Stimulated activated CD8-positive, alpha-beta memory T cell treated with anti-CD3 and anti-CD28 coated beads, Interleukin-4, amount 100 ng/mL, for 24 hours (primary cell): ENCODE measurements at regions not wholly inside any gene's neighbourhood (a gene's known extent, or its start where the extent isn't known, plus 50 kb on each side); places are given as distances from the start of the nearest gene placed in this dataset.
"Not testable (repeated sequence)": the region's sequence is repeated elsewhere in the genome, so short reads cannot be mapped to it uniquely, and the experiment has no call there.

Experiments
- DNase-seq: peaks from one replicate; pipeline ENCODE4 v3.0.0-alpha.2; 2020; ENCODE audit warnings: low read depth

DNA sequence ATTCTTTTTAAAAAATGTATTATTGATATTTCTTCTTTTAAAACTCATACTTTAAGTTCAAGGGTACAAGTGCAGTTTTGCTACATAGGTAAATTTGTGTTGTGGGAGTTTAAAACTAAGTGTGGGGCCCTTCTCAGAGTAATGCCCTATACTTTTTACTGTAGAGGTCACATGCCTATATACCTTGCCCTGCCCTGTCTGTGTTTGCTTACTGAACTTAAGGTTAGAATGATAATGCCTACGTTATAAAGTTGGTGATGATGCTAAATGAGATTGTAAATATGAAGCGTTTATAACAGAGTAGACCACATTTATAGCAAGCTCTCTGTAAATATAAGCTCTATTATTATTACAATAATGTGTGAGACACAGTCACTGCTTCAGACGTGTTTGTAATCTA, 261.9 kb downstream of the RASSF9 start:
- no peak for DNase-seq

DNA sequence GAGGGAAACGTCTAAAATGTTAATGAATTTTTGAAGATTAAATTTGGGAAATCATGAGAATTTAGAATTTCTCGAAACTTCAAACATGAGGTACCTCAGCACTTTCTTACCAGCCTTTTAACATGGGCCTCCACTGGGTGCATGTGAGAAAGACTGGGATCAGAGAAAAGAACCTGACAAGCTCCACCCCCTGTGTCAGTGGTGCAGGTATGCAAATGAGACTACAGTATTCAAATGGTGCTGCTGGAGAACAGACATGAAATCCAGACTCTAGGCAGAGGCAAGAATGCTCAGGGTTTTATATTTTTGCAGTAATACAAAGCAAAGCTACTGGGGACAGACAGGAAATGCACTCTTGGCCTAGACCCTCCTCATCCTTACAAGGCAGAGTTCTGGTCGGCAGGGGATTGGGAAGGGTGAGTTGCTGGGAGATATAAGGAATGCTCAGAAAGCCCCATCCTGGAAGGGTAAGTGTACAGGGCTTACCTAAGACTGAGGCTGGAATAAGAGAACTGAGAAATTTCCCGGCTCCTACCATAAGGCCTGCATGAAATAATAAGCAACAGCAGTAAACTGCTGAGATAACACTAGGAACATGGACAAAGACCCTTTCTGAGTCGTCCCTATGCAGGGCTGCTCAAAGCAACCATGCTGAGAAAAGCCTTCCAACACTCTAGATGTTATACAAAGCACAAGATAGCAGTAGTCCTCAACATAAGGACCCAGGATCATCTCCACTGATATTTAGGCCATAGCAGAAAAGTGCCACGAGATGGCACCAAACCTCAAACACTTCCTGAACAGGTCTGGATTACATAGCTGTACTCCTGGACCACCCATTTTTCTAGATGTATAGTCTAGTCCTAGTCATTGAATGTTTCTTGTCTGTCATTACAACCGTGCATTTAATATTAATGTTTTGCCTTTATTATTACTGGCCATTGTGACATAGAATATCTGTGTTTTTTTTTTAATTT, 260.8 kb downstream of the RASSF9 start:
- peak; percentile 1 for DNase-seq

DNA sequence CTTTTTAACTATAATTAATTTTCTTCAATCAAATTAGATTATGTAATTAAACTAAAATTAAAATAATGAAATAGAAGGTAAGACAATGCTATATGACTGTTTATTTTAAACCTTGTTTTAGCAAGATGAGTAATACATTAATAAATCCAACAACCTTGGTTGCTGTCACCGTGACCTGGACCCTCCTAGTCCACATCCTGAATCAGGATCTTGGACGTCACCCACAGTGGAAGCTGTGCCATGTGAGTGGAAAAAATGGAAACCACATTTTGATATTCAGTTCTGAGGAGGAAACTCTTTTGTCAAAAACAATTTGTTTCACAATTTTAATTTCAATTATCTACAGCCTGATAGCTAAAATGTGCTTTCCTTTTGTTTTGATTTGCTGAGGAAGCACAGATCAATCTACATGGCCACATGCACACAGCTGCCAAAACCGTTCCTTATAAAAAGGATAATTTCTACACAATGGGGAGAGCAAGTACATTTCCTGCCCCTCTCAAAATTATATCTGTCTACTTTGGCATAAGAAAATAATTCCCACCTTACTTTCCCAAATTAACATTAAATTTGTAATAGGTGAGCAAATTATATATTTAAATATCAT, 255.5 kb downstream of the RASSF9 start:
- no peak for DNase-seq

DNA sequence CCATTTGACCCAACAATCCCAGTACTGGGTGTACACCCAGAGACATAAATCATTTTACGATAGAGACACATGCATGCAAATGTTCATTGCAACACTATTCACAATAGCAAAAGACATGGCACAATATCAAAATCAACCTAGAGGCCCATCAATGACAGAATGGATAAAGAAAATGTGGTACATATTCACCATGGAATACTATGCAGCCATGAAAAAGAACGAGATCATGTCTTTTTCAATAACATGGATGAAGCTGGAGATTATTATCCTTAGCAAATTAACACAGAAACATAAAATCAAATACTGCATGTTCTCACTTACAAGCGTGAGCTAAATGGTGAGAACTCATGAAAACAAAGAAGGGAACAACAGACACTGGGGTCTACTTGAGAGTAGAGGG, 249.1 kb downstream of the RASSF9 start:
- DNase-seq: no peak

DNA sequence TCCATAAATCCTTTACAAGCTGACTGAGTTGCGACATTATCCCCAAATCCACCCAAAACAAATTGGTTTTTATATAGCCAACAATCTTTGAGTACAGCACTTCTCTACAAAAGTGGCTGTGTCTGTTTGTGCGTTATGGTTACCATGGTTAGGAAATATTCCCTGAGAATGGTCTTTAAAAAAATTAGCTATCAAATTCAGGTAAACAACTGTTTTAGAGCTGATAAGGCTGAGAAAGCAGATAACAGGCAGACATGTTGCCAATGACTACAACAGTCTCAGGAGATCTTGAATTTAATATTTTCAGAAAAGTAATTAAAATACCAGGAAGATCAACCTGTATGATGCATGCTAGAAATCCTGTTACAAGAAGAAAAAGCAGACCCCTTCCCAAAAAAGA, 248.0 kb downstream of the RASSF9 start:
- DNase-seq: no peak

DNA sequence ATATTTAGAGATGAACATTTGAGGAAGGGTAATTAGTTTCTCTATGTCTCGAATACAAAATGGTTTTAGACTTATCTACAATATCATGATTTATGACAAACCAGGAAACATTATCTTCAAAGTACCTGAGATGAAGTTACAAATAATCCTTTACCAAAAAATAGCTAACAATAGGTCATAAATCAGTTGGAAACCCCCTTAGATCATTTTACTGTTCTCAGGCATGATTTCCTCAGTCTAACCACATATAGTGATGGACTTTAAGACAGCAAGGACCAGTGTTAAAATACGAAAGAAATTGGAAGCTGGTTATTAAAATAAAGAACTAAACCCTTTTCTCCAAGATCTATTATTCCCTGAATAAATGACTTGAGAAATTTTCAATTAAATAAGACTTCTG, 235.4 kb downstream of the RASSF9 start:
- no peak for DNase-seq

DNA sequence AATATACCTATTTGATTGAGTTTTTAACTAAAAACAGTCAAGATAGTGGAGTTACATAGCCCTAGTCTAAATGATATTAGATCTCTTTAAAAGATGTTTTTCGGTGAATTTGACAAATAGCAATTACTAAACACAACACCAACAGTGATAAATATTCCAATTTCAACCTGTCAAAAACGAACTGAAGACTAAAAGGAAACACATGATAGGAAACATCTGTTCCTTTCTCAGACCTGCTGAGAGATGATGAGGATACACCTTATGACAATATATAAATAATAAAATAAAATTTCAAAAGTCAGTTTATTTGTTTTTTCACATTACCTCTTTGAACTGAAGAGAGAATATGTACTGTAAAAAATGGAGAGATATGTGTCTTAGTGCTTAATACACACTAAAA, 232.7 kb downstream of the RASSF9 start:
- no peak for DNase-seq

DNA sequence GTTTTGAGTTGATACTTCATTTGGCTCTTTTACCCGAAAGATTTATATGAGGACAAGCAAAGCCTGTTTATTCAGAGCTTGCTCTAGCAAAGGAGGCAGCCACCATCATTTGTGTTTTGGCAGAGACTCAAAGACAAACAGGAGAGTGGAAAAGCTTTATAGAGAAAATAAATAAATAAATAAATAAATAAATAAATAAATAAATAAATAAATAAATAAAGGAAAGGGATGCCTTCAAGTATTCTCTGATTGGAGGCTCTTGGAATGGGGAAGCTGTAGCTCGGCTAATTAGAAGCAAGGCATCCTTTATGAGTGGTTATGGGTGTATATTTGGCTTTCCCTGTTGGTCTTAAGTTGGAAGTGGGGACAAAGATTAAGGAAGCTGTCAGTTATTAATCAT, 229.8 kb downstream of the RASSF9 start:
- no peak for DNase-seq

DNA sequence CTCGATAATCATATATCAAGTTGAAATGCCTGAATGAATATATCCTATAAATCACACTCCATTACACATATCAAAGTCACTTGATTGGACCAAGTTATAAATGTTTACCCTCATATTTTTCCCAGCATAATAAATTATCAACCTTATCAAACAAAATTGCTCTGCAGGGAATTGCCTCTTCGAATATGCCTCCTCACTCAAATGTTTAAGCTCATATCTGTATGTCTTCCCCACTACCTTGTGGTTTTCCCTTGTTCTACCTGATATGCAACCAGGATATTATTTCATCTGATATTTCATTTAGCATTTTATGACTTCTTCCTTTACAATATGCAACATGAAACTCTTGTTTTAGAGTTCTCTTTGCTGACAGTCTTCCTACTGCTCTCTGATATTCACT, 226.4 kb downstream of the RASSF9 start:
- no peak for DNase-seq

DNA sequence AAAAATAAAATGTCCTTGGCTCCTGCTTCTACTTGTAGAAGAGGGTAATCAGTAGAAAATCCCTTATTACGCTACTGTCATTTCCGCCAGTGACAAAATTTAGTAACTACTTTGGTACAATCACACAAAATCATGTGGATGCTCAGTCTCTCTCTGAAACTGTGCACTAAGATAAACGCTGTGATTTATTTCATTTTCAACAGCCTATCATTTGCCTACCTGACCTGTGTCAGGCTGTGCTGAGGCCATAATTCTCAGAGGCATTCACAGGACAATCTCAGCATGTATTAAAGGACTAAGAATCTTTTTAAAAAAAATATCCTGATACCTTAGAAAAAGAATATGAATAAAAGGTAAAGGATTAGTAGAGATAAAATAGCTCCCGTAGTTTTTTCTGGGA, 226.0 kb downstream of the RASSF9 start:
- no peak for DNase-seq

DNA sequence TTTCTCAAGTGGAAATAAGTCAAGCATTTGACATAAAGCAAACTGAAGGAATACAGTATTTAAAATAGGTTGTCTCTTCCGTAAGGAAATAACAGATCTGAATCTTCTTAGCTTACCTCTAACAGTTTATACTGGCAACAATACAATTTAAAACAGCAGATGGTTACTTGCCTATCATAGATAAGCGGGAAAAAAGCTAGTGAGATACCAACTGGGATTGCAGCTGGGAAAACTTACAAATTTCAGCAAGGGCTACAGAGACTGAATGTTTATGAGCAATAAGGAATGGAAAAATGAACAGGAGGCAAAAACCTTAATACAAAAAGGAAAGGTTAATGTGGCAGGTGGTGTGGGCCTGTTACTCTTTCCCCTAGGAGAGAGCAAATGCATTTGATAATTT, 220.0 kb downstream of the RASSF9 start:
- DNase-seq: no peak

DNA sequence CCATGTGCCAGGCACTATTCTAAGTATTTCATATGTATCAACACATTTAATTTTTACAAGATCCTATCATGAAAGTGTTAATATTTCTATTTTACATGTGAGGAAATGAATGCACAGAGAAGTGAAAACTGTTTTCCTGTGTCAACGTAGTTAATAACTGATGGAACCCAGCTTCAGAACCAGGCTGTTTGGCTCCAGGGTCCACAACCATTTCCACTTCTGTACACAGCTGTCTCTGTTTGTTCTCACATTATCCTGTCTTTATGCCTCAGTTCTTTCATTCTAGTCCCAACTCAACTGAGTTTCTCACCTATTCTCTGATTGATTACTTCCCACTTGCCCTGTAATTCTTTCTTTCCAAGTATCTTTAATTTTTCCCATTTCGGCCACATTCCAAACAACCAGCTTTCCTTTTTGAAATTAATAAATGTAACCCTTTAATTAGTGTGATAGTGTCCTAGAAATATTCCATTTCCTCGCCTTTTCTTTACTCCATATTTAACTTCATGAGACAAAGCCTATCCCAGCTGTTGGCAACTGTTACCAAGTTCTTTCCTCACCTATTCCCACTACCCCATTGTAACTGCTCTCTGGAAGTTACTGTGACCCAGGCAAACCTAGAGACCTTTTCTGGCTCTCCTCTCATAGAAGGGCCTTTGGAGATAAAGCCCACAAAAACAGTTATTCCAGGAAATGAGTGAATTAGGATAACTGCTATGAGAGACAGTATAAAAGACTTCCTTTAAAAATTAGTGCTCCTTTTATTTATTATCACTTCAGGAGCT, 218.7 kb downstream of the RASSF9 start:
- DNase-seq: no peak

DNA sequence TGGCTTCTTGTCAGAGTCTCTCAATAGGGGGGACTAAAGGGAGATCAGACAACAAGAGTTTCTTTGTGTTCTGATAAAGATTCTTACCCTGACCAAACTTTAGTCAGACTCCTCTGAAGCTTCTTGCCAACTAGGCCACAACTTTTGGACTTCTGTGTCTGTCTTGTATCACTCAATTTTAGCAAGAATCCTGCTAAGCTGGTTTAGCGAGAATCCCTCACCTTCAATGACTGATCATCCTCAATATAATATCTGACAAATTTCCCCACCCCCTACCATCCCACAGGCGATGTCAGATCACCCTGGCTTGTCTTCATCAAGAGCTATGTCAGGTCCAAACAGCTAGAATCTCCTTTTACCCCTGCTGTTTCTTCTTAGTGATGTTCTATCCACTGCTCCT, 215.2 kb downstream of the RASSF9 start:
- DNase-seq: no peak

DNA sequence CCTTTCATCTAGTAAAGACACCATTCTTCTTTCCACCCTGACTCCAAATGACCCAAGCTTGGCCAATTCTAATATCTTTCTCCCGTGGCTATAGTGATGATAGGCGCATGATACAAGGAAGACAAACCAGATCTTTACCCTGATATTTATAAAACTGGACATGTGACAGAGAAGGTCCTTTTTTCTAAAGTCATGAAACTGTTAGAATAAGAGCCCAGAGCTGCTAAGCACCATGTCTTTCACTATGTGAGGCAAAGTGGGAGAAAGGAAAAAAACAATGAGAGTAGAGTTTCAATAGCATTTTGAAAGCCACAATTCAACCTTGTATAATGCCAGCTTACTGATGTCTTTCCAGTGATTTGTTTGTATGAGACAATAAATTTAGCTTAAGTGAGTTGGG, 212.4 kb downstream of the RASSF9 start:
- DNase-seq: no peak

DNA sequence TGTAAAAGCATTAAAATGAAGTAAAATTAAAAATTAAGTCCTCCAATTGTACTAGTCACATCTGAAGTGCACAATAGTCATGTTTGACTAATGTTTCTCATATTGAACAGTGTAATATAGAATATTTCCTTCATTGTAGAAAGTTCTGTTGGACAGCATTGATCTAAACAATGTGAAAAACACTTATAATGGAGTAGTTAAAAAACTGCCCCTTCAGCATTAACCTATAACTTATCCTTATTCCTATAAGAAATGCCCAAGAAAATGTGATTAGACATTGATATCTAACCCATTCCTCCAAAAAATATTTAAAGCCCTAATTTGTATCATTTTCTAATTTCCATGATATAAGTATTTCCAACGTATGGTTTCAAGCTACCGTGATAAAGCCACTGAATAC, 210.7 kb downstream of the RASSF9 start:
- no peak for DNase-seq

DNA sequence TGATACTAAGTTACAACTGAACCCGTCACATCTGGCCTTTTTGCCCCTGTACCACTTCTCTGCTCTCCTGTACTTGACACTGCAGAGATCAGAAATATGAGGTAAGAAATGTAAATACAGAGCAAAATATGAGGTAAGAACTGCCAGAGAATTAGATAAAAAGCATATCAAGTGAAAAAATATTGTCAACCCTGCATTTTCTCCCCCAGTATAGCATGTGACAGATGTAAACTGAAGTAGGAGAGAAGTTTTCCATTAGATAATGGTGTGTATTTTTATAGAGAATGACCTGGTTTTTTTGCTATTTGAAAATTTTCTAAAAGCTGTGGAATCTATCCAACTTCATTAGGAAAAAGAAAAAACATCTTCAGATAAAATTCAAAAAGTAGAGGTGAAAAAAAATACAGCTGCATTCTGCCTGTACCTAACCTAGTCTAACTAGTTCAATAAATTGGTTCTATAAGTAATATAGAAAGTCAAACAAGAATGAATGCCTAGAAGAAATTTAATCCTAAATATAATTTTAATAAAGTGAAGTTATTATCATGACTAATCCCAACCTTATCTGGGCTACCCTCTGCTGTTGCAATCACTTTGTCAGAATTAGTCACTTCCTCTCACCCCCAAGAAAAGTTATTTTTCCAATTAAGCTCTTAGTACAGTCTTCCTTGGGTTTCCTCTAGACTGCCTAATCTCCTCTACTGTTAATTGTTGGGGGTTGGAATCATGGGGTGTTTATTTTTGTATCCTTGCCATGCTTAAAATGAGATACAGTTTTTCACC, 210.0 kb downstream of the RASSF9 start:
- DNase-seq: no peak

DNA sequence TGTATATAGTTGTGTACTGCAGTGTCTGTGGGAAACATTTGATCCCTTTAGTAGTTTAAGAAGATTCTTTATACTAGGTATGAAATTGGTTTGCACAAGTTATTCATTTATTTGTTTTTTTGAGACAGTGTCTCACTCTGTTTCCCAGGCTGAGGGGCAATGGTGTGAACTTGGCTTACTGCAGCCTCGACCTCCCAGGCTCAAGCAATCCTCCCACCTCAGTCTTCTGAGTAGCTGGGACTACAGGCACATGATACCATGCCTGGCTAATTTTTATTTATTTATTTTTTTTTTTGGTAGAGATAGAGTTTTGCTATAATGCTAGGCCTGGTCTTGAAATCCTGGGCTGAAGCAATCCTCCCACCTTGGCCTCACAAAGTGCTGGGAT, 209.4 kb downstream of the RASSF9 start:
- DNase-seq: no peak

DNA sequence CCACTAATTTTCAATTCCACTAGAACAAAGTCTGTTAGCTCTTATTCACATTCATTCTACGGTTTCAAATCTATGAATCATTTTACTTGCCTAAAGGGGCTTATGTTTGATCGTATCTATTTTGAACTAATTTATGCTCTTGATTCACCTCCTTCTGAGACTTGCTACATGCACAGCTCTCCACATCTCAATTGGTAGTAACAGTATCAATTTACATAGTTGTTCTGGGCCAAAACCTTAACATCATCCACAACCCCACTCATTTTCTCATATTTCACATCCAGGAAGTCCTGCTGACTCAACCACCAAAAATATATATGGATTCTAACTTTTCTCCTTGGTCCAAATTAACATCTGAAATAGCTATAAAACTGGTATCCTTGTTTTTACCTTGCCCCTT, 208.6 kb downstream of the RASSF9 start:
- DNase-seq: no peak

DNA sequence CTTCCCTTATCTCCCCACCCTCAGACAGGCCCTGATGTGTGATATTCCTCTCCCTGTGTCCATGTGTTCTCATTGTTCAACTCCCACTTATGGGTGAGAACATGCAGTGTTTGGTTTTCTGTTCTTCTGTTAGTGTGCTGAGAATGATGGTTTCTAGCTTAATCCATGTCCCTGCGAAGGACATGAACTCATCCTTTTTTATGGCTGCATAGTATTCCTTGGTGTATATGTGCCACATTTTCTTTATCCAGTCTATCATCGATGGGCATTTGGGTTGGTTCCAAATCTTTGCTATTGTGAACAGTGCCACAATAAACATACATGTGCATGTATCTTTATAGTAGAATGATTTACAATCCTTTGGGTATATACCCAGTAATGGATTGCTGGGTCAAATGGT, 207.6 kb downstream of the RASSF9 start:
- DNase-seq: not testable (repeated sequence)

DNA sequence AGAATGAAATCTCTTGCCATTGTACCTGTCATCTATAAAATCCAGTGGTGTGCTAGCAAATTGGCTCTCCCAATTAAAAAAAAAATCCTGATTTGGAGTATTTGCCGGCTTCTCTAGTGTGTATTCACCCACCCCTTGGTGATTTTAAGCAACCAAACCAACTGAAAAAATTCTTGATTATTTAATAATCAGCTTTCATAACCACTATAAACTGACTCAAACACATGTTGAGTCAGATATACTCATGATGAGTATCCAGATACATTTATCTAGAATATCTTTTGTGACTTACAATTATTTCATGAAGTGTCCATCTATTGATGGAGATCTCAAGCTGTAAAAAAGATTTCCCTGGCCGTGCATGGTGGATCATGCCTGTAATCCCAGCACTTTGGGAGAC, 205.4 kb downstream of the RASSF9 start:
- no peak for DNase-seq

DNA sequence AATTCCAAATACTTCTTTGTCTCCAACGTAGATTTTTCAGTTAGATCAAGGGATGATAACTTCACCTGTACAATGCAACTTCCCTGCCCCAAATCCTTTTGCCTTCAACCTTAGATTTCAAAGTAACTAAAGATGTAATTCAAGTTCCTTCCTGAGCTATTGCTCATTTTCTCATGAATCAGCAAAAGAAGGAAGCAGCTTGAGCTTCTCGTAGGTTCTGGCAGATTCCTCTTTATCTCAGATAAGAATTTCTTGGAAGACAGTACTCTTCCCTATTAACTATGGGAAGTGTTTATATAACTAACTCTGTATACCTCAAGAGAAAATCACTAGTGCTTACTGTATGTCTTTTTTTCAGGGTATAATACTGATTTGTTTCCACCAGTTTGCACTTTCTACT, 203.8 kb downstream of the RASSF9 start:
- DNase-seq: no peak

DNA sequence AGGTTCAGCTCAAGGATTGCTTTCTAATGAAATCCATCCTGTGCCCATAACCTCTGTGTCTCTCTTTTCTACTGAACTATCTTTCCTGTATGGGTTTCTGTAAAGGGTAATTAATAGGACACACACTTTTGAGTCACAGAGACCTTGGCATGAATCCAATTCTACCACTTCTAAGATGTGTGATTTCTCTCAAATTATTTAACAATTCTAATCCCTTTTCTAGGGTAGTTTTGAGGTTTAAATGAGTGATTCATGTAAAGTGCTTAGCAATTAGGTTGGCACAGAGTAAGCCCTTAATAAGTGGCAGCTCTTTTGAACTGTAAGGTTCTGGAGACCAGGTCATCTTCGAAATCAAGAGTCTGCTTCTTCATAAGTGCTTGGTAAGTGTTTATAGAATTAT, 202.7 kb downstream of the RASSF9 start:
- no peak for DNase-seq
